ENCODE measurements at regions not wholly inside any gene's neighbourhood (a gene's known extent, or its start where the extent isn't known, plus 50 kb on each side); places are given as distances from the start of the nearest gene placed in this dataset.
"Not testable (repeated sequence)": the region's sequence is repeated elsewhere in the genome, so short reads cannot be mapped to it uniquely, and the experiment has no call there.

DNA sequence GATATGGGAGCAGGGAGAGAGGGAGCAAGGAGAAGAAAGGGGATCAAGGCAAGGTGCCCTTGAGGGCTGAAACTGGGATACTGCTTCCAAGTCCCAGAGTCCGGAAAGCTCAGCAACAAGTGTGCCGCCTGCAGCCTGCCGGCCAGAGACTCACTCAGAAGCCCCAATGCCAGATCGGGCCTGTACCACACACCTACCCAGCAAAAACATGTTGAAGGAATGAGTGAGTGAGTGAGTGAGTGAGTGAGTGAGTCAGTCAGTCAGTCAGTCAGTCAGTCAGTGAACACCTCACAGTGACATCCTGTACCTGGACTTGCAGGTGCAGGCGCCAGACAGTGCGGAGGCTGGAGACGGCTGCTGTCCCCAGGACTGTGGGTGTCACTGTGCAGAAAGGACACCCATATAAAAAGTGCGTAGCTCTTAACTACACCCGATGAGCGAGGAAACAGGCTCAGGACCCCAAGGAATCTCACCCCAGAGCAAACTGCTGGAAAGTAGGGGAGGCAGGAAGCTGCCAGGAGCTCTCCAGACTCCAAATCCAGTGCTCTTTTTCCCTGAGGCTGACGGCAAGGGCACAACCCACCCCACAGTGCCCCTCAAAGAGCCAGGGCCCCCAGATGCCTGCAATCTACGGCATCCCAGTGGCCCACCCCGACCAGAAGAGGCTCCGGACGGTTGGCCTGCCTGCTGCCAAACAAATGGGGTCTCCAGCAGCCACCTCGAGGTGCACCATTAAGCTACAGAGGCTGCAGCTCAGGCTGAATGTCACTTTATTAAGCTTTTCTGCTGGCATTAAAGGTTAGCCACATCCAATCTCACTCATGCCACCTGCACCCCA lies 261.7 kb downstream of the NPHP4 start:
- DNase-seq = no peak

DNA sequence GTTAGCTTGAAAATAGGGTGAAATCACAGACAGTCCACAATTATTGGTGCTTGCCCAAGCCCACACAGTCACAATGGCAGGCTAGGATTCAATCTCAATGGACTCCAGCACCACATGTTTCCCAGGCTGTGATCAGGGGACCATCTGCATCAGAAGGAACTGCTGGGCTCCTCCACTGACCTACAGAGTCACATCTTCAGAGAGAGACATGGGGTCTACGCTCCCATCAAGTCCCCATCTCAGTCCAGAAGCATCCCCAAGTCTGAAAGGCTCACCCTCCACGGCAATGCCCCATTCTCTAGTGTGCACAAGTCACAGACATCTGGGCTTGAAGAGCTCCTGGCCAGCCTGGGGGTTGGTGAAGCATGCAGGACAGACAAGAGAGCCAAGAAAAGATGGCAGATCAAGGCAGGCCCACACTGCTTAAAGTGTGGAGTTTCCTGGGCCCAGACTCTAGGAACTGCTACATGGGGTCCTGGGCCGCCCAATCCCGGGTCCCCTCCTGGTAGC lies 262.5 kb downstream of the NPHP4 start:
- no peak for DNase-seq

DNA sequence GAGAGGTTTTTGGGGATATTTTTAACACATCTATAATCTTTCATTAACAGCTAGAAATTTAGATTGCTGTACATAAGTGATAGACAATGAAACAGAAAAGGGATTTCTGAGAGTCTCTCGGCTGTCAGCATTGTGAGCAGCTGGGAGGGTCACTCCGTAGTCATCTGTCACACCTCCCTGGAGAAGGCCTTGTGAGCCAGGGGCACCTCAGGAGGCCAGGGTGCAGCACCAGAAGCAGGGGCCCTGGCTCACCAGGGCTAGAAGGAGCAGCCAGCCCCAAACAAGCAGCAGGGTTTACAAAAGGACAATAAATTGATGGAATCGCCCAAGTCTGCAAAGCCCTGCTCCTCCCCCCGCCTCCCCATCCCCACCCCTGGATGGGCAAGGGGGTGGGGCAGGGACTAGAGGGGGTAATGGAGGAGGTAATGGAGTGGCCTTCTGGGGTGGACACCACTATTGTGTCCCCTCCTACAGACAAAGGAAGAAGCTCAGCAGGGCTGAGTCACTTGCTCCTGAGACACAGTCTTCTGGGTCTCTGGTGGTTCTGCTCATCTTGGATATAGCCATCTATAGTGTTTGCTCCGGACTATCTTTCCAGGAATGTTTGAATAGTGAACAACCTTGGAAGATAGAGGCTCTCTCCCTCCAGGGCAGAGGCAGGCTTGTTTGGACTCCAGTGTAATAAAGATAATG lies 263.4 kb downstream of the NPHP4 start:
- DNase-seq = no peak

DNA sequence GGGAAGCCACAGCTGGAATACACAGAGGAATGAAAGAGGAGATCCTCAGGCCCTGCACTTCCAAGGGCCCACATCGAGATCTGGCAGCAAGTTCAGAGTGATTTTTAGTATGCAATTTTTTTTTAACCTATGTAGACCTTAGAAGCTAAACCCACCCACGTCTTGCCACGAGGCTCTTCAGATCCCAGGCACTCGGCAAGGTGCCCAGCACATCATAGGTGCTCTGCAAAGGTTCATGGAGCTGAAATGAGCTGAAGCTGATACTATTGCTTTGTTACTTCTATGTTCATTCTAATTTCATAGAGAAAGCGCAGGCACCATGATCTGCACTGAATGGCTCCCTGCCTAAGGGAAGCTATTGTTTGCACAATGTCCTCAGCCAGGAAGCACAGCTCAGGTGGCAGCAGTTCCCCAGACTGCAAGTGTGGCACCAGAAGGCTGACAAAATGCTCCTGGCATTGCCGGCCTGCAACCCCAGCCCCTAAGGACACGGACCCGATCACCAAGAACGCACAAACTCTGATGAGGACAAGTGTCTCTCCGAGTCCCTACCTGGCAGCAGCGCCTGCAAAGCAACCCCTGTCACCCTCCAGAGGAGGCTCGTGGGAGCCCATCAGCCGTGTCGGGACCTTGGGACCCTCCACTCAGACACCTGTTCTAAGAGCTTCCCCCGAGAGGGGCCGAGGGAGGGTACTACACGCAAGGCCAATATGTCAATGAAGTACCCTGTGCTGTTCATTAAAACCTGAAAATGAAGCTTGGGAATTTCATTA lies 264.2 kb downstream of the NPHP4 start:
- no peak for DNase-seq

DNA sequence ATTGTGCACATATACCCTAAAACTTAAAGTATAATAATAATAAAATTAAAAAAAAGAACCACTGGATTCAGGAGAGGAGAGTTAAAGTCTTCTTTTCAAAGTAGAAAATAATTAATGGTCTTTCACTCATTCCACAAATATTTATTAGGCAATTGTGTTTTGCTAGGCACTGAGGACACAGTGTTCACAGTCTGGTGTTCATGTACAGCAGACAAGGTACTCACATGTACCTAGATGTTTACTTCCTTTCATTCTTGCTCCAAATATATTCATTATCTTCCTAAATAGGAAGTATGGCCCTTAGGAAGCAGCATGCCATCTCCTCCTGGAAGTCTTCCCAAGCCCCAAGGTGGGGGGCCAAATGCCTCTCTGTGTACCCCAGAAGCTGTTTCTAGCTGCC lies 265.0 kb downstream of the NPHP4 start:
- no peak for DNase-seq

DNA sequence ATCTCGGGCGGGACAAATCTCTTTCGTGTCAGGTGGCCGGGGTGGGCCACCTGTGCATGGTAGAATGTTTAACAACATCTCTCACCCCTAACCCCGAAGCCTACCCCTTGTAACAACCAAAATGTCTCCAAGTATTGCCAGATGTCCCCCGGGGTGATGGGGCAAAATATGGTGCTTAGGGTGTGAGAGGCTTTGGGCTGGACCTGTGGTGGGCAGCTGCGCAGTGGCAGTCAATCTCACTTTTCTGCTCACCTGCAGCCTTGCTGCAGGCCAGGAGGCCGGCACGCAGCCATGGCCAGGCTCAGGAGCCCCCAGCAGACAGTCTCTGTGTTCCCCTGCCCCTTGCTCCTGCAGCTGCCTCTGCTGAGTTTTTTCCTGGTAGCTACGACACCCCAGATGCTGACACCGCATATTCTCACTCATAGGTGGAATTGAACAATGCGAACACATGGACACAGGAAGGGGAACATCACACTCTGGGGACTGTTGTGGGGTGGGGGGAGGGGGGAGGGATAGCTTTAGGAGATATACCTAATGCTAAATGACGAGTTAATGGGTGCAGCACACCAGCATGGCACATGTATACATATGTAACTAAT lies 265.5 kb downstream of the NPHP4 start:
- not testable (repeated sequence) for DNase-seq

DNA sequence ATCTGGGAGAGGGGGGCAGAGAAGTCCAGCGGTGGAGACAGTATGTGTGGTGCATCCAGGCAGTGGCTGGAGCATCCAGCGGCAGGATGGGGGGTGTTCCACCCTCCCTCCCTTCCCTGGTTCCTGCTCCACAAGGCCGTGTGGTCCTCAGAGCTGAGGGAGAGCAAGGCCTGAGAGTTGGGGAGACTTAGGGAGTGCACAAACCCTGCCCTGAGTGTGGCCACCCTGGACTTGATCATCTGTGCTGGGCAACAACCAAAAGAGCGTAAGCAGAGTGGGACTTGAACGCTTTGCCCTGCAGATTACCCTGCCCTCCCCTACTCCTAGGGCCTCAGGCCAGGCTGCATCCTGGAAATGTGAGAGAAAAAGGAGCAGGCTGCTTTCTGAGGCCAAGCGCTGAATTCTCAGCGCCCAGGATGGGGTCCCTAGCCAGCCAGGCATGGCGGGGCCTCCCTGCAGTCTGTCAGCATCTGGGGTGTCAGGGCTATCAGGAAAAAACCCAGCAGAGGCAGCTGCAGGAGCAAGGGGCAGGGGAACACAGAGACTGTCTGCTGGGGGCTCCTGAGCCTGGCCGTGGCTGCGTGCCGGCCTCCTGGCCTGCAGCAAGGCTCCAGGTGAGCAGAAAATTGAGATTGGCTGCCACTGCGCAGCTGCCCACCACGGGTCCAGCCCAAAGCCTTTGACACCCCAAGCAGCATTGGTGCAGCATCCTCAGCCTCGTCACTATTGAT lies 266.2 kb downstream of the NPHP4 start:
- DNase-seq = no peak

DNA sequence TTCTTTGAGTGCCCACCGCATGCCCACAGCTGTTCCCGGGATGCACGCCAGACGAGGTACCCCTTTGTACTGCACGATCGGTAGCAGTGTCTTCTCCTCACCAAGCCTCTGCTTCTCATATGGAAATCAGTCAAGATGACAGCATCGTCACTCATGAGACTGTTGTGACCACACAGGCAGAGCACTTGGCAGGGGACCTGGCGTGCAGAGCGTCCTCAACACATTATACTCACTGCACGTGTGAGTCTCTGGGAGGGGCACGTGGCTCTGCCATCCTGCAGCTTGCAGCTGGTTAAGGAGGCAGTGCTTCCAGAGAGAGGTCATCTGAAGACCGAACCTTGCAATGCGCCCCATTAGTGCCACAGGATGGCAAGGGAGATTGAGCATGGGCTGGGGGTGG lies 266.8 kb downstream of the NPHP4 start:
- DNase-seq = no peak

DNA sequence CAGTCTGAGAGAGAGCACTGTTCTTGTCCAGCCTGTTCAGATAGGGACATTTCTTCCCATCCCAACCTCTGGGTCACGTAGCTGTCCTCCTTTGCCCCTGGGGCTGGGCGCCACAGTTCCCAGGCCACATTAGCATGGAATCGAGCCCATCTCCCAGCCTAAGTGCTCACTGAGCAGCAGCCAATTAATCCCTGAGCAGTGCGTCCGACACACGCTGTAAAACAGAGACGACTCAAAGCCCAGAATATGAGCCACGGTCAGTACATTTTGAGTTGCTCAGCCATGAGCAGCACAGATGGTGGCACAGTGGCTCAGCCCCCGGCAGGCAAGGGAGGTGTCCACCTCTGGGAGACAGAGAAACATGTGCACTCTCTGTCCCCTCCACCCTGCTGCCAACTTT lies 267.4 kb downstream of the NPHP4 start:
- DNase-seq = no peak

DNA sequence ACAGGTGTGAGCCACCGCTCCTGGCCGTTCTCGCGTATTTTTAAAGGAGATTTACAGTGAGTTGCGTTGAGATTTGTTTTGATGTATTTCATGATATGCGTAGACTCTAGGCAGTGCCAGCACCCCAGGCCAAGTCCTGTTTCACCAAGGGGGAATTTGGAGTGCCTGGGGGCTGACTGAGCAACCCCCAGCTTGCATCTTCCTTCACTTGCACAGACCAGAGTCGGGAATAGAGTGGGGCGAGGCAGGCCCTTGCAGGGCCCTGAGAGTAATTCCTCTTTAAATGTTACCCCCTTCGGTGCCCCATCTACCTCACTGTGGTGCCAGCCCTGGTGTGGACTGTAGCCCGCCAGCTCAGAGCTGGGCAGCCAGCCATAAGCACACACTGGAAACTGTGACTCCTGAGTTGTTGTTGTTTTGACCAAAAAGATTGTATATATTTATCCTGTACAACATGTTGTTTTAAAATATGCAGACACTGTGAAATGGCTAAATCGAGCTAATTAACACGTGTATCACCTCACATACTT lies 269.5 kb downstream of the NPHP4 start:
- DNase-seq = no peak

DNA sequence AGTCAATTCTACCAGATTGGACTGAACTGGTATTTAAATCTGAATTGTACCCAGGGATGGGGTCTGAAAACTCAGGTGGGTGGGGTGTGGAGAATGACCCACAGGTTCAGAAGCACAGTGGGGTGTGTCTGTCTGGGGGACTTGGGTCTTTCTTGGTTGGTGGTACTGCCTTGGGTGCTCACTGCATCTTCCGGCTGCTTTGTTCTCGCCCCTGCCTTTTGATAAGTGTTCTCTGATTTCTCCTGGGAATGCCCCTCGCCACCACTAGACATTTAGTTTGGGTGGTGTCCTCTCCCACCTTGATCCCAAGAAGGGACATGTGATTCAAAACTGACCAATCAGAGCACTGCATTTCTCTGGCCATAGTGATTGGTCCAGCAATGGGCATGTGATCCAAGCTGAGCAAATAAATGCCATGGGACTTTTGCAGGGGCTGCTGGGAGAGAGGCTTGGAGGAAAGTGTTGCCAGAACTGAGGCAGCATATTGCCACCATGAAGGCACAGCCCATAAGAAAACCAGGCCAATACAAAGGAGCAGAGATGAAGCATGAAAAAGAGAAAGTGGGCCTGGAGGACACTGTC lies 270.5 kb downstream of the NPHP4 start:
- DNase-seq = no peak

DNA sequence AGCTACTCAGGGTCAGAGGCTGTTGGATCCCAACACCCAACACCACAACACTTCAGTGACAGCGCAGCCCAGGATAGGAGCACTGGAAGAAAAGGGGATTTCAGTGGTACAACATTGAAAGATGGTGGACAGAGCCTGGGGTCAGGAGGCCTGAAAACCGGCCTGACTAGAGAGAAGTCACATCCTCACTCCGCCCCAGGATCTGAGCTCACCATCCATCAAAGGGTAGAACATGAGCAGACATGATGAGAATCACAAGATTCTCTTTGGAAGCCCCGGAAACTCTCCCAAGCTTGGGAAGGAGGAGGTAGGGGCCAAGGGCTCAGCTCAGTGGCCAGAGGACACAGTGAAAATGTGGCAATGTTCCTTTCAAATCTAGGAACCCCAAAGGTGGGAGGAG lies 271.3 kb downstream of the NPHP4 start:
- DNase-seq = no peak

DNA sequence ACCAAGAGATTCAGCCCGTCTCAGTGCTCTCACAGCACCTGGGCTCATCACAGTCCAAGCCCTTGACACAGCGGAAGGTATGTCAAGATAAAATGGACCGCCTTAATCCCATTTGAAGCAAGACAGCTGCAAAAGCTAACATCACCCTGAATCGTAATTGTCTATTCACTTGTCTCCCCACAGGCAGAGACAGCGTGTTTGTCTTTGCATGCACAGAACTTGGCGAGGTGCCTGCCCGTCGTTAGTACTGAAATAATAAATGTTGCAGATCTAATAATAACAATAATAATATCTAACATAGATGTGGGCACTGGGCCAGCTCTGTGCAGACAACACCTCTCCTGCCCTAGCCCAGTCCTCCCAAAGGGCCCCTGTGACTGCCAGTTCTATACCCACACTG lies 271.7 kb downstream of the NPHP4 start:
- DNase-seq = no peak

DNA sequence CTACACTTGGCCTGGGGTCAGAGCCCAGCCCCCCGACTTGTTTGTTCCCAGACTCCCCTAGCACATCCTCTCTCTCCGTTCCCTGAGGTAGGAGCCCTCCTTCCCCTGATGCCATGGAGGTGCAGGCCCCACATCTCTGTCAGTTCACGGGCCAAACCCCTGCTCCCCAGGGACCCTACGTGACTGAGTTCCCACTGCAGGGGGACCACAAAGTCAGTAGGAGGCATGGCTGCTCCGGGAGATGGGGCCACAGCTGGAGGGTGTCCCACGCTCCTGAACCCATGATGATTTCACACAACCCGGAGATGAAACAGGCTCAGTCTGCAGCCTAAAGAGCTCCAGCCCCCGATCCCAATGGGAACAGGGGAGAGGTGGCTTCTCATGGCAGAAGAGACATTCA lies 272.2 kb downstream of the NPHP4 start:
- DNase-seq = no peak

DNA sequence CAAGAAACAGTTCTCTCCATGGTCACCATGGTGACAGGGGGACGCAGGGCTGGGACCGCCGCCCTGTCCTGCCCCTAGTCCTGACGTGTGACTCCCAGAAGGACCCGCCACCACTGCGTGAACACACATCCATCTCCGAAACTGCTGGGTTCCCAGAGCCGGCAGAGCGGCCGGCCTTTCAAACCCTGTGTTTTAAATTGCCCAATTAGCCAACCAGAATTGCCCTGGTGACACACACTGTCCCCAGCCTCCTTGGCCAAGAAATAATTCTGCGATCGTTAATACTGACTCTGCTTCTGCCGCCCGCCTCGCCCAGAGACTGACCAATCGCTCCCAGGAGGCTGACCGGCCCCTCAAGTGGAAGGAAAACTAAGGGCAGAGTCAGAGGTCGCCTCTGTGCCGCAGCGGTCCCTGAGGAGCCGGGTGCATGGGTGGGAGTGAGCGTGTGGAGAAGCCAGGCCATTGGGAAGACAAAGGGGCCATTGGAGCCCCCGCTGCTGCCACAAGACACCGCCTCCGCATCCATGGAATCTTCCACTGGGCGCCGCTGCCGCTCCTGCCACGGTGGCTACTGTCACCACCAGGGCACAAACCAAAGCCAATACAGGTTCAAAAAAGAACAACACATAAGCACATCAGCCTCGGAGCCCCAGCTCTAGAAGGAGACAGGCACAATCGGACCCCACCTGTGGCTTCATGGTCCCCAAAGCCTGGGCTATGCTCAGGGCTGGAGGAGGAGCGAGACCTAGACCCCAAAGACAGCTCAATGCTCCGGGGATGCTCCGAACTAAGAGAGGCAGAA lies 273.2 kb downstream of the NPHP4 start:
- DNase-seq = no peak

DNA sequence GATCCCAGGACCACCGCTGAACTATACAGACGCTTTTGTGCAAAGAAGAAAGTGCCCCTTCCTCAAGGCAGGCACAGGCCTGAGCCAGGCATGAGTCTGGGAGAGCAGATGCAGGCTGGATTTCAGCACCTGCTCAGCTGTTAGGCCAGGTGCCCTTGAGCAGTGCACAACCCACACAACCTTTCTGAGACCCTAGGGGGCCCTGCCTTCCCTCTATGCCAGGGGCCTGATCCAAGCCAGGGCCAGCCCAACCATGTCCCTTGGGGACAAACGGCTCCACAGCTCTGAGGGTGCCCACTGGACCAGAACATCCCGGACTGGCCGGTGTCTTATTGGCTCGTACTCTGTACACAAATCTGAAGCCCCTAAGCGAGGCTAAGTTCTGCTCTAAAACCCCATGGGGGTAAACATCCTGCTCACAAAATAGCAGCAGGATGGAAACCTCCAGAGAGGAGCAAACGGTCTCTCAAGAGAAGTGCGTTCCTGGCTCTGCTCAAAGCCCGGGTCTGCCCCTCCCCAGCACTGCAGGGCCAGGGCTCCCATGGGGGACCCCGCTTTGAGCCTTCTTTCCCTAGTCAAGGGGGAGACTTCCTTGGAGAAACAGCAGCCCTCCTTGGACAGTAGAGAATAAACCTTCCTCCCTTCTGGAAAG lies 275.1 kb downstream of the NPHP4 start:
- DNase-seq = no peak

DNA sequence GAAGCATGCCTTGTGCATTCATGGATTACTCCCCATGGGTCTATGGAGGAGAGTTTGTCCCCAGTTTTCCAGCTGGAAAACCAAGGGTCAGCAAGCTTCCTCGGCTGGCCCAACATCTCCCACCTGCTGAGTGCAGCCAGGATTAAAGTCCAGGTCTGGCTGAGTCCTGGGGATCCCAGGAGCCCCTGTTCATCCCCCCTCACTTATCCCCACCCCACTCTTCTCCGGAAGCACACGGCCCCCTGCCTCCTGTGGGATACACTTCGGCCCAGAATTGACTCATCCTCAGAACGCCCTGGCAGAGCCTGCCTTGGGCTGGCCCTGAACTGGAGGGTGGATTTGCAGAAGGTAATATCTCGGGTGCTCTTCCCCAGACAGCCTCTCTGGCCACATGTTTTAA lies 276.1 kb downstream of the NPHP4 start:
- DNase-seq = no peak

DNA sequence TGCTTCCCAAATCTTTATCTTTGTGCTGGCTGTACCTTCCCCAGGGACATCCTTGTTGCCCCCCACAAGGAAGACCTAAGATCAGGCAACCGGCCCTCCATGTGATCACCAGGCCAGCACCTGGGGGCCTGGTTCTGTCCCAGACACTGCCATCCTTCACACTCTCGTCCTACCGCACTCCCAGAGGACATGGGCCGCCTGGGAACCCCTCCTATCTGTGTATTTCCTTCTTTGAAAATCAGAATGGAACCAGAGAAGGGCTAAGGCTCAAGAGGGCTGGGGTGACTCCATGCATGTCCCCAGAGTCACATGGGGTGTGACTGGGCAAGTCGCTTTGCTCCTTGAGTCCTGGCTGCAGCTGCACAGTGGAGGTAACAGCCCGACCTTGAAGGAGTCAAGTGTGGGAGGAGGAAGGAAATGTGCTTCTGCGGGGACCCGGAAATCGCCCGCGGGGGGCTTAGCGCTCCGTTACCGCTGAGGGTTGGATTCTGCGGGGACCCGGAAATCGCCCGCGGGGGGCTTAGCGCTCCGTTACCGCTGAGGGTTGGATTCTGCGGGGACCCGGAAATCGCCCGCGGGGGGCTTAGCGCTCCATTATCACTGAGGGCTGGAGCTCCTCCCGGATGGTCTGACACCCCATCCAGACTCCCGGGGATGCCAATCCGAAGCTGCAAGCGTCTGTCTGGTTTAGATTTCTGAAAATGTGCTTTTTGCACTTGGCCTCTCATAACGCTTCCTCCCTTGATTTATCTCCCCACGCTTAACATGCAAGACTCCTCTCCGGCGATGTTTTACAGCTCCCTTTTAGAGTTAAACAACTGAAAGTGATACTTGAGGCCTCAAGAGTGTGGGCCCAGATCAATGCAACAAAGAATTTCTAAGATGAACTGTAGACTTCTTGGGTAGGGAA lies 278.9 kb downstream of the NPHP4 start:
- no peak for DNase-seq

DNA sequence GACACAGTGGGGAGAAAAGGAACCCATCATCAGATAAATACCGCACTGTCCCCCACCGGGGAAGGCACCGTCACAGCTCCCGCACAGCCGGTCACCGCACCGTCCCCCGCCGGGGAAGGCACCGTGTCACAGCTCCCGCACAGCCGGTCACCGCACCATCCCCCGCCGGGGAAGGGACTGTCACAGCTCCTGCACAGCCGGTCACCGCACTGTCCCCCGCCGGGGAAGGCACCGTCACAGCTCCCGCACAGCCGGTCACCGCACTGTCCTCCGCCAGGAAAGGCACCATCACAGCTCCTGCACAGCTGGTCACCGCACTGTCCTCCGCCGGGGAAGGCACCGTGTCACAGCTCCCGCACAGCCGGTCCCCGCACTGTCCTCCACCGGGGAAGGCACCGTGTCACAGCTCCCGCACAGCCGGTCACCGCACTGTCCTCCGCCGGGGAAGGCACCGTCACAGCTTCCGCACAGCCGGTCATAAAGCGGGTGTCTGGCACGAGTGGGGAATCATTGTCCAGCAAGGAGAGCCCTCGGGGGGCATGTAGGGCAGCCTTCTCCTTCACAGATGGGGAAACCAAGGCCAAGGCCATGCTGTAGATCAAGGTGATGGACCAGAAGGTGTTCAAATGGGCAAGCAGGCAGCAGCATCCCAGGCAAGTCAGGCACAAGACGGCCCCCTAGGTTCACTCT lies 280.1 kb downstream of the NPHP4 start:
- DNase-seq = no peak
